Gastrocnemius medialis (tissue), 4 donors: ENCODE measurements at regions not wholly inside any gene's neighbourhood (a gene's known extent, or its start where the extent isn't known, plus 50 kb on each side); places are given as distances from the start of the nearest gene placed in this dataset.

Source experiments
- POLR2A ChIP-seq, 2 donors: fragments of 450-650 bp; IDR thresholded peaks; one replicate each; pipeline ENCODE4 v1.6.1; 2017; ENCODE audit warnings: antibody characterized with exemption in 2 of 2, mild to moderate bottlenecking in 2 of 2, moderate library complexity in 2 of 2
- TF ChIP-seq, protein P1 (sequence below), 5 experiments: fragments of 450-650 bp in 3 of 5; fragments of 200-600 bp in 2 of 5; sonication (generic) in 2 of 5; IDR thresholded peaks in 4 of 5; conservative IDR thresholded peaks in 1 of 5; 1 replicate in 4 of 5; 2 replicates in 1 of 5; pipeline ENCODE4 v1.5.1; 2016 to 2019; ENCODE audit warnings: antibody characterized with exemption in 5 of 5, mild to moderate bottlenecking in 3 of 5, moderate library complexity in 3 of 5

GRCh38 chr15:96218623-96219455 is 111.7 kb upstream of the NR2F2 start:
- TF ChIP-seq, protein P1, sequence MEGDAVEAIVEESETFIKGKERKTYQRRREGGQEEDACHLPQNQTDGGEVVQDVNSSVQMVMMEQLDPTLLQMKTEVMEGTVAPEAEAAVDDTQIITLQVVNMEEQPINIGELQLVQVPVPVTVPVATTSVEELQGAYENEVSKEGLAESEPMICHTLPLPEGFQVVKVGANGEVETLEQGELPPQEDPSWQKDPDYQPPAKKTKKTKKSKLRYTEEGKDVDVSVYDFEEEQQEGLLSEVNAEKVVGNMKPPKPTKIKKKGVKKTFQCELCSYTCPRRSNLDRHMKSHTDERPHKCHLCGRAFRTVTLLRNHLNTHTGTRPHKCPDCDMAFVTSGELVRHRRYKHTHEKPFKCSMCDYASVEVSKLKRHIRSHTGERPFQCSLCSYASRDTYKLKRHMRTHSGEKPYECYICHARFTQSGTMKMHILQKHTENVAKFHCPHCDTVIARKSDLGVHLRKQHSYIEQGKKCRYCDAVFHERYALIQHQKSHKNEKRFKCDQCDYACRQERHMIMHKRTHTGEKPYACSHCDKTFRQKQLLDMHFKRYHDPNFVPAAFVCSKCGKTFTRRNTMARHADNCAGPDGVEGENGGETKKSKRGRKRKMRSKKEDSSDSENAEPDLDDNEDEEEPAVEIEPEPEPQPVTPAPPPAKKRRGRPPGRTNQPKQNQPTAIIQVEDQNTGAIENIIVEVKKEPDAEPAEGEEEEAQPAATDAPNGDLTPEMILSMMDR (IDR thresholded peaks at IDR 0.05 in 4 of 5, conservative IDR thresholded peaks at IDR 0.05 in 1 of 5): no peak
- no peak for TF ChIP-seq POLR2A (IDR thresholded peaks at IDR 0.05)
